GM21717 (cell line): ENCODE measurements at regions not wholly inside any gene's neighbourhood (a gene's known extent, or its start where the extent isn't known, plus 50 kb on each side); places are given as distances from the start of the nearest gene placed in this dataset.

Source experiments
- ATAC-seq: cut with Tn5 transposase; IDR thresholded peaks from one replicate; pipeline ENCODE4 v1.9.1; 2021; ENCODE audit warnings: mild to moderate bottlenecking, moderate library complexity; ENCODE audit not compliant: unreplicated experiment

- ATAC-seq, result no peak
Measured at GRCh38 chr15:35320158-35320780, 225.7 kb downstream of the DPH6 start.

GRCh38 chr15:35319354-35319753 lies 226.6 kb downstream of the DPH6 start:
- no peak for ATAC-seq

DNA sequence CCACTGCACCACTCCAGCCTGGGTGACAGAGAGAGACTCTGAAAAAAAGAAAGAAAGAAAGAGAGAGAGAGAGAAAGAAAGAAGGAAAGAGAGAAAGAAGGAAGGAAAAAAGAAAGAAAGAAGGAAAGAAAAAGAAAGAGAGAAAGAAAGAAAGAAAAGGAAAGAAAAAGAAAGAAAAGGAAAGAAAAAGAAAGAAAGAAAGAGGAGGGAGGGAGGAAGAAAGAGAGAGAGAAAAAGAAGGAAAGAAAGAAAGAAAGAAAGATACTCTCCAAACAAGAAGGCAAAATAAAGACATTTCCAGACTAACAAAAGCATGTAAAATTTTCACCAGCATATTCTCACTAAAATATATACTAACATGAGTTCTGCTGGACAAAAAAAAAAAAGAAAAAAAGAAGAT lies 228.7 kb downstream of the DPH6 start:
- ATAC-seq, result no peak

DNA sequence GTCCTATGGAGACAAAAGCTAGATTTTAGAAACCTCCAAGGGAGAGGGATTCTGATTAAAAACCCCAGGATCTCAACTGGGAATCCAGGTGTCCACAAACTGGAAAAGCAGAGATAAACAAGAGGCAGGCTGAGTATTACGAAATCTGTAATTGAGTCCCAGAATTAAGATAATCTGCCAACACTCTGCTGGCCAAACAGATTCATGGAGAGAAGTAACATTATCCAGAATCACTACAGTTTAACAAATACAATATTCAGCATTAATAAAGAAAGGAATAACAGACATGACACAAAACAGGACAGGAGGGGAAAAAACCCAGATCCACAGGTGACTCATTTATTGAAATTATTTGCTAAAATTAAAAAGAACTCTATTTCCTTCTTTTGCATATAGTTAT lies 227.2 kb upstream of the NANOGP8 start:
- ATAC-seq, result no peak

DNA sequence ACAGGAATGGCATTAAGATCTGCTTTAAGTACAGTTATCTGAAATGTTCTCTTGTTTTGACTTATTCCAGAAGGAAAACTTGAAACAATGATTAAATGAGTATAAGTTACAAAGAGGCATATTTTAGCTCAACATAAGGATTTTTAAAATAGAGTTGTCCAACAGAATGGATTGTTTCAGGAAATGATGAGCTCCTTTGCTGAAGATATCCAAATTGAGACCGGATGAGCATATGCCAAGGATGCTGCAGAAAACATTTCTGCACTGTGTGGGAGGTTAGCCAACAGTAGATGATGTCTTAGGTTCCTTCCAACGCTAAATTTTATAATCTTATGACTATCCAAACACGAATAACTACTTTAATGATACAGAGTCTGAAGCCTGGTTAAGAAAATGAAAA lies 226.5 kb upstream of the NANOGP8 start:
- no peak for ATAC-seq

GRCh38 chr15:35309886-35310285 lies 224.8 kb upstream of the NANOGP8 start:
- no peak for ATAC-seq

GRCh38 chr15:35308802-35309201 lies 223.7 kb upstream of the NANOGP8 start:
- ATAC-seq, result no peak

DNA sequence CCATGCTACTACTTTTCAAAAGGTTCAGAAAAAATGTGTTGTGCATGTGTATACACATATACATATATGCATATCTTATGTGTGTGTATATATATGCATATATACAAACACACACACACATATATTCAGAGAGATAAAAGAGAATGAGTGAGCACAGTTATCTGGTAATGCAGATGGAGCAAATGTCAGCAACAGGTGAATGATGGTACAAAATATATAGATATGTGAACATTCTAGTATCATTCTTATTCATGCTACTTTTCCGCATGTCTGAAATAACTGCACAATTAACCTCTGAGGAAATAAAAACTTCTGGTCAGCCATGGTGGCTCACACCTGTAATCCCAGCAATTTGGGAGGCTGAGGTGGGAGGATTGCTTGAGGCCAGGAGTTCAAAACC lies 222.6 kb upstream of the NANOGP8 start:
- no peak for ATAC-seq

- ATAC-seq, result no peak
Measured at GRCh38 chr15:35307026-35307425, 221.9 kb upstream of the NANOGP8 start.

DNA sequence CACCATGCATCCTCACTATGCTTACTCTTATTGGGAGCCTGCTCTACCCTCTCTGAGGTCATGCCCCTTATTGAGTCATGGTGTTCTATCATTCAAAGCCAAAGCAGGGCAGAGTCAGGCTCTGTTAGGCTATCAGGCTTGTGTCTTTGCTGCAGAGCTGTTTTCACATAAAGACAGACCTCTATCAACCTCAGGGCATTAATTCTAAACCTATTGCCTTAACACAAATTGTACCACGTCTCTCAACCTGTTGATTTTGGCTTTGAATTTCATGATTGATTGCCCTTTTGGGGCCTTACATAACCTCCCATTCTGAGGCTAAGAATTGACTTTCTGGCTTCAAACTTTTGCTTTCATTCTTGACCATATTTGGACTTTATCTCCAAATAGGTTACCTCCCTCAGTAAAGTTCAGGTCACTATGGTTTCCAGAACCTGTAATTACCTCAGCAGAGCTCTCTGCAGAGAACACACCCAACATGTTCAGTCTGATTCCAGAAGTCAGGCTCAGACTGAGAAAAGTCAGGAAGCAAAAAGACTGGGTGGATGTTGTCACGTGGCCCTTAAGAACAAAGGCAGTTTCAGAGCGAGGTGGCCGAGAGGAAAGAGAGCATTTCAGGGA lies 221.4 kb upstream of the NANOGP8 start:
- ATAC-seq, result no peak

DNA sequence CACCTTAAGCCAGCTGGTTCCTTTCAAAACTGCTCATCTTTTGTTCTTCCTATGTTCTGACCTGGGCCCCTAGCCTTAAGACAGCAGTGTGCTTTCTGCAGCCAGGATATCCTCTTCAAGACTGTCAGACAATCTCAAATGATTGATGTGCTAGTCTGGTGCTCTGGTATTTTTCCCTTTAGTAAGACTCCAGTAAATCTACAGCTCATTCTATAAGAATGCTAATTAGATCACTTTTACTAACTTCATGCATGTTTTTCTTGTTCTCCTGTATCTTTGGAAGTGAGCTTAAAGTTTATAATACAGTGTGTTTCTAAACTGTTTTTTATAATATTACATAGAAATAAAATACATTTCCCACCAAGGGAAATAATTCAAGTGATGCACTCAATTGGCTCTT lies 220.9 kb upstream of the NANOGP8 start:
- ATAC-seq, result no peak

- no peak for ATAC-seq
Measured at GRCh38 chr15:35305031-35305550, 220.0 kb upstream of the NANOGP8 start.

DNA sequence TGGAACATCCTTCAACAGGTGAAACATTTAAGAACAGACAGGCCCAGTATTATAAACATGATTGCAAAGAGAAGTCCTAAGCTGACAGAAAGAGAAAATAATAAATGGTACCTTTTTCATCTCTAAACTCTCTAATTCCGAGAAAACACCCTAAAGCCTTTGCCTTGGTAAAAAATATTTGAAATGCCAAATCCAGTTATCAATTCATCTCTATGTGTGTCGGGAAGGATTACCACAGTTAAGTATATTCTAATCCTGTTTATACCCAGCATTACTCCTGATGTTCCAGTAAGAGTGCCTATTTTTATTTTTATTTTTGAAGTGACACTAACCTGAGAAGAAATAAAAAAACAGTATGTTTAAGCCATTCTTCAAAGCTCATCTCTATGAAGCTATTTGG lies 219.3 kb upstream of the NANOGP8 start:
- ATAC-seq, result no peak

DNA sequence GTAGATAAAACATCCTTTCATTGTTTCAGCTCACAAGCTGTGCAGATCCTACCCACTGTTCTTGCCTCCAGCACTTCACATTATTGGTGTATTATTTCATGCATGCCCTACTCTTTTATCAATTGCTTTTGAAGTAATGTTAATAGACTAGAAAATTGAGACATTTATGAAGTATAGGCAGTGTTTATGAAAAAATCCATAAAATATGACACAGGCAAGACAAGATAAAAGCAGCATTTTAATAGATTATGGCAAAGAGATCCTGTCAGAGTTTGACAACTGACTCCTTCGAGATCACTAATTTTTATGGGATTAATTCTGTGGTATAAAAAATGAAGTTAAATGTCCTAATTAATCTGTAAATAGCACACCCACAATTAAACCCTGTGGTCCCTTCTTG lies 217.2 kb upstream of the NANOGP8 start:
- no peak for ATAC-seq

DNA sequence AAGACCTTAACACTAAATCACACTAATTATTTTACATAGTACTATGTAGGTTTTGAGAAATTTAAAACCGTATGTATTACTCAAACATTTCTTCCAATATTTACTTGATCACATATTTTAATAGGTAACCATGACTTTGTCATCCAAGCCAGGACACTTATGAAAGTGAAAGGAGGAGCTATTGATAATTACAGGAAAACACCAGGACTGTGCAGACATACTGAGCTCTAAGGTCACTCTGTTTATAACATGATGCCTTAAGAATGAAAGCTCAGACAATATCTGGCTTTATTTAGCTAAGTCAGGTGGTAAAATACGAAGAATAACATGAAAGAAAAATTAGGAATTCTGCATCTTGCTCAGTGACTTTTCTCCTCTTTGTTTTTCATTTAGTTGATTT lies 216.0 kb upstream of the NANOGP8 start:
- no peak for ATAC-seq

GRCh38 chr15:35299059-35299735 lies 214.1 kb upstream of the NANOGP8 start:
- no peak for ATAC-seq

DNA sequence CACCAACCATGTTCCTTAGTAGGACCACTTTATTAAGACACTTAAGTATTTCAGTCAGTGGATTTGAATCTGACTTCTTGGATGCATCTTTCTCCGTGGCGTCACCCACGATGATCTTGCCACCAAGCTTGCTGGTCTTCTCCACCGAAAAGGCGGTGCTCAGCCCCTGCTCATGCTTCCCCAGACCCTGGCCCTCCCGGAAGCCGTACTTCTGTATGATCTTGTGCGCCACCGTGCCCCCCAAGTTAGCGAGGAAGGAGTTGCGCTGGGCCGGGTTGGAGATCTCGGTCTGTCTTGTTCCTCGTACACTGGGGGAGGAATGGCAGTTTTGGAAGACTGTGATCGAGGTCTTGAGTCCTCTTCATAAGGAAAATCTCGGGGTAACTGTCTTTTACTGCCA lies 213.4 kb upstream of the NANOGP8 start:
- no peak for ATAC-seq

- ATAC-seq, result no peak
Measured at GRCh38 chr15:35293353-35294130, 208.4 kb upstream of the NANOGP8 start.

GRCh38 chr15:35290301-35290721 lies 205.2 kb upstream of the NANOGP8 start:
- no peak for ATAC-seq

DNA sequence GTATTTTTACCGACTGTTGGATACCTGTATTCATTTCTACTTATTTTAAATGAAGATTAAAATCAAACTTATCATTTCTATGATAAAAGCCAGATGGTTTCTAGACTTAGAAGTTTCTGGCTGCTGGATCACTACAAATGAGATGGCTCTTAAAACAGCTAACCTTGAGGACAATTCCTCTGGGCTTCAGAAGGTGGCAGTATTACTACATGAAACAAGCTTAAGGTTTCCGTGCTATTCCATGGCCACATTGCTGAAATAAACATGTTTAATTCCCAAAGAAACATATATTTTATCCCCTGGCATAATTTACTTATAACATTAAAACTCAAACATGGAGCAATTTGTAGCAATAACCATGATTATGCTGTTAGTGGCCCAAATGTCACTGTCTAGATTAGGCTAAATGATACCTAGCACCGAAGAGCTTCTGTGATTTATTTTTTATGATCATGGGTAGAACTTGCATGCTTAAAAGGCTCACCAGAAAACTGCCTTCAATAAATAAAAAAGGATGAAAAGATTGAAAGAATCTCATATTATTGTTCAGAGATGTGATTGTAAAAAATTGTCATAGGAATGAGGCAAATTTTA lies 204.0 kb upstream of the NANOGP8 start:
- ATAC-seq, result no peak

DNA sequence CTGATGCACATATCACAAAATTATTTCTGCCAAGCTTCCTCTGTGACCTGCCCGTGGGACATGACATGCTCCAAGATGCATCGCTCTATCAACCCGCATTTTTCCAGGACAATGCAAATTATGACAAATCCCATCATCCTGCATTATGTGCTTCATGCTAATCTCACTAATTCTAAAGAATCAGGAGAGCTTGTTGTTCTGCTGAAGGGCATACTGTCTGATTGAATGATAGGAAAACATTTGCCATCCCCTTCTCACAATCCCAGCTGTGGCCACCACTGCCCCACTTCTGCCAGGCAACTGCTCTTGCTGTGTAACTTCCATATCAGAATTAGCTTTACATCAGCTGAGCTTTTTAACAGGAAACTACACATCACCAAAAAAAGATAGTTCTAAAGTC lies 203.5 kb upstream of the NANOGP8 start:
- ATAC-seq, result no peak
